HL-60 (cell line): ENCODE measurements at regions not wholly inside any gene's neighbourhood (a gene's known extent, or its start where the extent isn't known, plus 50 kb on each side); places are given as distances from the start of the nearest gene placed in this dataset.

ENCODE experiments used
- DNase-seq, 2 experiments: peaks; one replicate each; pipeline ENCODE4 v3.0.0-alpha.2; 2010 to 2020; ENCODE audit warnings: low read depth in 1 of 2, low spot score in 1 of 2
- H3K27ac ChIP-seq: fragments of 250-450 bp; sonication (Bioruptor Pico); replicated peaks from 2 replicates; pipeline ENCODE4 v1.5.1; 2020; ENCODE audit warnings: mild to moderate bottlenecking, moderate library complexity
- H3K27me3 ChIP-seq: fragments of 250-450 bp; sonication (Bioruptor Pico); 2 replicates; pipeline ENCODE4 v1.5.1; 2021; ENCODE audit warnings: mild to moderate bottlenecking, moderate library complexity; ENCODE audit not compliant: insufficient read depth, poor library complexity, severe bottlenecking
- H3K4me3 ChIP-seq: replicated peaks from 2 replicates; pipeline ENCODE4 v1.5.1; 2011; ENCODE audit warnings: mild to moderate bottlenecking, control low read depth, low read length; ENCODE audit not compliant: insufficient read depth
- GABPA ChIP-seq: IDR thresholded peaks from 2 replicates; pipeline ENCODE4 v1.6.1; 2012; ENCODE audit warnings: low read depth
- POLR2AphosphoS5 ChIP-seq: IDR thresholded peaks from 2 replicates; pipeline ENCODE4 v1.6.1; 2012; ENCODE audit warnings: low read depth
- SPI1 ChIP-seq: IDR thresholded peaks from 2 replicates; pipeline ENCODE4 v1.6.1; 2012; ENCODE audit warnings: low read depth, mild to moderate bottlenecking, borderline replicate concordance
- TF ChIP-seq, protein P1 (sequence below): IDR thresholded peaks from one replicate; pipeline ENCODE4 v1.5.1; 2011; ENCODE audit warnings: low read length, control low read depth, inconsistent platforms; ENCODE audit not compliant: insufficient read depth
- TF ChIP-seq, protein P2 (sequence below): IDR thresholded peaks from 2 replicates; pipeline ENCODE4 v1.6.1; 2012; ENCODE audit warnings: low read depth; ENCODE audit not compliant: insufficient replicate concordance

DNA sequence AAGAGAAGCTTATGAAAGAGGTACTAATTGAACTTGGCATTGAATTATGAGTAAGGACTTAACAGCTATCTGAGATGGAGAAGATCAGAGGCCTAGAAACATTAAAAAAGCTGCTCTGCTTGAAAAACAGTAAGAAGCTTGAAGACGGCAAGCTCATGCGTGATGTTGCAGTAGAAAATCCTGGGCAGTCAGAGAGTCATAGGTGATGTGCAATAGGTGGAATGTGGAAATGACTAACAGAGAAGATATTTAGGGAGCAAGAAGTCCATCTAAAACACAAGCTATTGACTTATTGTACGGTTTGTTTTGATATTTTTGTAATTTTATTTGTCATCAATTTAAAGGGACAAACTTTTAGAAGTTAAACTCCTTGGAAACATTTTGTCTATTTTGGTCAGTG is 1101.4 kb downstream of the ROBO2 start:
- DNase-seq, result no peak

DNA sequence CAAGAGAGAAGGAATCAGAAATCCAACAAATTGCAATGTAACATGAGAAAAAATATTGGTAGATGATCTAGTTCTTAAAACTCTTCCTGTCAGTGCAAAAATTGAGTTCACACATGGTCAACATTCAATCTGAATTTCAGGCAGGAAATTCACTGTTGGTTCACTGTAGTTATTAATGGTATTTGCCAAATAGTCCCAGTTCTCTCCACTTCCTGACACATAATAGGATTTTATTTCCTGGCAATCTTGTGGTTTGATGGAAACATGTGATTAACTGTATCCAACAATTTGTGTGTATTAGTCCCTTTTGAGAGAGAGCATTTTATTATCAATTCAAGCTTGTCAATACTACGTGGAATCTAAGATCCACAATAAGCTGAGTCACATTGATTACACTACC is 1103.1 kb downstream of the ROBO2 start:
- Histone ChIP-seq H3K27ac (no peak overlapping the region), H3K27me3 (no peaks in the 10 kb centered on the region), H3K4me3 (no peak overlapping the region)
- TF ChIP-seq, protein P1, sequence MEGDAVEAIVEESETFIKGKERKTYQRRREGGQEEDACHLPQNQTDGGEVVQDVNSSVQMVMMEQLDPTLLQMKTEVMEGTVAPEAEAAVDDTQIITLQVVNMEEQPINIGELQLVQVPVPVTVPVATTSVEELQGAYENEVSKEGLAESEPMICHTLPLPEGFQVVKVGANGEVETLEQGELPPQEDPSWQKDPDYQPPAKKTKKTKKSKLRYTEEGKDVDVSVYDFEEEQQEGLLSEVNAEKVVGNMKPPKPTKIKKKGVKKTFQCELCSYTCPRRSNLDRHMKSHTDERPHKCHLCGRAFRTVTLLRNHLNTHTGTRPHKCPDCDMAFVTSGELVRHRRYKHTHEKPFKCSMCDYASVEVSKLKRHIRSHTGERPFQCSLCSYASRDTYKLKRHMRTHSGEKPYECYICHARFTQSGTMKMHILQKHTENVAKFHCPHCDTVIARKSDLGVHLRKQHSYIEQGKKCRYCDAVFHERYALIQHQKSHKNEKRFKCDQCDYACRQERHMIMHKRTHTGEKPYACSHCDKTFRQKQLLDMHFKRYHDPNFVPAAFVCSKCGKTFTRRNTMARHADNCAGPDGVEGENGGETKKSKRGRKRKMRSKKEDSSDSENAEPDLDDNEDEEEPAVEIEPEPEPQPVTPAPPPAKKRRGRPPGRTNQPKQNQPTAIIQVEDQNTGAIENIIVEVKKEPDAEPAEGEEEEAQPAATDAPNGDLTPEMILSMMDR, result no peak
- TF ChIP-seq, protein P2, sequence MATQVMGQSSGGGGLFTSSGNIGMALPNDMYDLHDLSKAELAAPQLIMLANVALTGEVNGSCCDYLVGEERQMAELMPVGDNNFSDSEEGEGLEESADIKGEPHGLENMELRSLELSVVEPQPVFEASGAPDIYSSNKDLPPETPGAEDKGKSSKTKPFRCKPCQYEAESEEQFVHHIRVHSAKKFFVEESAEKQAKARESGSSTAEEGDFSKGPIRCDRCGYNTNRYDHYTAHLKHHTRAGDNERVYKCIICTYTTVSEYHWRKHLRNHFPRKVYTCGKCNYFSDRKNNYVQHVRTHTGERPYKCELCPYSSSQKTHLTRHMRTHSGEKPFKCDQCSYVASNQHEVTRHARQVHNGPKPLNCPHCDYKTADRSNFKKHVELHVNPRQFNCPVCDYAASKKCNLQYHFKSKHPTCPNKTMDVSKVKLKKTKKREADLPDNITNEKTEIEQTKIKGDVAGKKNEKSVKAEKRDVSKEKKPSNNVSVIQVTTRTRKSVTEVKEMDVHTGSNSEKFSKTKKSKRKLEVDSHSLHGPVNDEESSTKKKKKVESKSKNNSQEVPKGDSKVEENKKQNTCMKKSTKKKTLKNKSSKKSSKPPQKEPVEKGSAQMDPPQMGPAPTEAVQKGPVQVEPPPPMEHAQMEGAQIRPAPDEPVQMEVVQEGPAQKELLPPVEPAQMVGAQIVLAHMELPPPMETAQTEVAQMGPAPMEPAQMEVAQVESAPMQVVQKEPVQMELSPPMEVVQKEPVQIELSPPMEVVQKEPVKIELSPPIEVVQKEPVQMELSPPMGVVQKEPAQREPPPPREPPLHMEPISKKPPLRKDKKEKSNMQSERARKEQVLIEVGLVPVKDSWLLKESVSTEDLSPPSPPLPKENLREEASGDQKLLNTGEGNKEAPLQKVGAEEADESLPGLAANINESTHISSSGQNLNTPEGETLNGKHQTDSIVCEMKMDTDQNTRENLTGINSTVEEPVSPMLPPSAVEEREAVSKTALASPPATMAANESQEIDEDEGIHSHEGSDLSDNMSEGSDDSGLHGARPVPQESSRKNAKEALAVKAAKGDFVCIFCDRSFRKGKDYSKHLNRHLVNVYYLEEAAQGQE, result no peak
- TF ChIP-seq GABPA (no peak), SPI1 (no peak), POLR2AphosphoS5 (no peak)
- no peak for DNase-seq

More for the DNA sequence above, 1101.4 kb downstream of the ROBO2 start:
- Histone ChIP-seq H3K27me3 (no peaks in the 10 kb centered on the region), H3K27ac (no peak overlapping the region), H3K4me3 (no peak overlapping the region)
- TF ChIP-seq POLR2AphosphoS5, result no peak
- no peak for TF ChIP-seq GABPA
- TF ChIP-seq, protein P1, result no peak

DNA sequence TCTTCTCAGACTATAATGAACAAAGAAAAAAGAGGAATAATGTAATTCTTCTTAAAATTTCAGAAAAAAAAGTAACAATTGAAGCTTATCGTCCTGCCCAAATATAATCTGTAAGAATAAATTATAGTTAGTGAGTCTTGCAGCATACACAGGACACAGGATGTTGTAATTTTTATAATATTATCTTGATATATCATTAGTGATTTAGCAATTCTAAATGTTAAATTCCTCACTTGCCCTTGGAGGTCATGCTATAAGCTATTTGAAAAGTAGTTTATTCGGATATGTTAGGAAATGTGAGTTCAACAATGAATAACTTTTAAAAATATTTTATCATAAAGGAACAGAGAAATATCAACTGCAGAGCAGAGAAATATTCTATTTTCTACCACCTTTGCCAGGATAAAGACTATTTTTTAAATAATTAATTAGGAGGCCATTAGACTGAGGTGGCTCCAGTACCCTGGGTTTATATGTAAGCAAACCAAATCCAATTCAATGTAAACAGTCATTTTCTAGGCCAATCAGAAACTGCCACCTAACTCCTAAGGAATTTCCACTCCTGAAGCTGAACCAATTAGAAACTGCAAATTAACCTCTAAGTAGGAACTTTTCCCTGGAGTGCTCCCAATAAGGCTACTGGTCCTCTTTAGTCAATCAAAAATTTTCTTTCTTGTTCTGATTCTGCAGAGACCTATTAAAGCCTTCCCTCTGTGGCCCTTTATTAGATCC is 1109.3 kb downstream of the ROBO2 start:
- H3K27me3 ChIP-seq, result no peaks in the 10 kb centered on the region
- H3K4me3 ChIP-seq, result no peak overlapping the region
- TF ChIP-seq SPI1 (no peak), GABPA (no peak), POLR2AphosphoS5 (no peak)
- TF ChIP-seq, protein P1, result no peak
- TF ChIP-seq, protein P2, result no peak
- DNase-seq, result no peak
- no peak overlapping the region for H3K27ac ChIP-seq

DNA sequence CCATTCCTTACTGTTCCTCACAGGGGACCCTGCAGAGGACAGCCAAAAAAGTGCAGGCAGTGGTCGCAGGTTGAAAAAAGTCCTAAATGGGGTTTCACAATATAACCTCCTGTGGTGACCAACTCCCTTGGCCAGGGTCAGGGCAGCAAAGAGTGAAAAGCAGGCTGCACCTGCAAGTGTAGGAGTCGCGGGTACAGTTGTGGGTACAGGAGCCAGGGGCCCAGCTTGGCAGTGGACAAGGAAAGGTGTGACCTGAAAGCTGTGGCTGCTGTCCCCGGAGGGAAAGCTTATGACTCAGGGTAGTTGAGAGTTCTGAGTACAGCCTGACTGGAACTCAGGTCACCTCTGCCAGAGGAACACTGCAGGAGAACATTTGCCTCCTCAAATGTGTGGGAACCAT is 1114.1 kb downstream of the ROBO2 start:
- Histone ChIP-seq H3K27me3 (no peaks in the 10 kb centered on the region), H3K4me3 (no peak overlapping the region), H3K27ac (no peak overlapping the region)
- no peak for DNase-seq
- no peak for TF ChIP-seq SPI1
- TF ChIP-seq, protein P1, result no peak
- TF ChIP-seq POLR2AphosphoS5, result no peak
- no peak for TF ChIP-seq GABPA
- TF ChIP-seq, protein P2, result no peak
